Left colon (tissue), 2 donors: ENCODE measurements at regions not wholly inside any gene's neighbourhood (a gene's known extent, or its start where the extent isn't known, plus 50 kb on each side); places are given as distances from the start of the nearest gene placed in this dataset.
"Not testable (repeated sequence)": the region's sequence is repeated elsewhere in the genome, so short reads cannot be mapped to it uniquely, and the experiment has no call there.

Experiments
- ATAC-seq: fragments of 200-7000 bp; cut with Tn5 transposase; one replicate; pipeline ENCODE4 v1.9.1; 2020; ENCODE audit warnings: mild to moderate bottlenecking, moderate library complexity
- DNase-seq, 2 donors: peaks; one replicate each; pipeline ENCODE4 v3.0.0-alpha.2; 2020
- intact Hi-C, 2 donors: fragments of 100-400 bp; cut with DNase I in 1 of 2; cut with micrococcal nuclease in 1 of 2; formaldehyde crosslinking; loops; one replicate each; pipeline versions ENCODE4 v1.11.2 to v1.14.0; 2022; cut with DNase I, micrococcal nuclease
- donor health status: DM: no; HTN: no; CAD: no.
- donor health status: DM: yes; HTN: yes; CAD: no.

DNA sequence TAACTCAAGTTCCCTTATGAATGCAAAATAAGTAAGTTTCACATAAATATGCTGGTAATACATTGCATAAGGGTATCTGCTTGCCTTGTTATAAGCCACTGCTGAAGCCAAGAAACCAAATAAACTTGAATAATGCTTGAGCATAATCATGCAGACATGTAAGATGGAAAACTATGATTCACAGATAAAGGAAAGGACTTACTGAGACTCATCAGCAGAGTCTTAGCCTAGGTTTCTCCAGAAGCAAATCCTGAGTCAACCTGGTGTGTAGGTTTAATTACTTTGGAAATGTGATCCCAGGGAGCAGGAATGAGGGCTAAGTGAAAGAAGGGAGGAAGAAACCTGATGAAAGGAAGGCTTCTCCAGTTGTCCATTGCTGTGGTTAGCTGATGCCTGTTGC, 107.7 kb upstream of the BTG1 start:
- ATAC-seq (no peak), DNase-seq (no peak)
- intact Hi-C loops = no loop called here

DNA sequence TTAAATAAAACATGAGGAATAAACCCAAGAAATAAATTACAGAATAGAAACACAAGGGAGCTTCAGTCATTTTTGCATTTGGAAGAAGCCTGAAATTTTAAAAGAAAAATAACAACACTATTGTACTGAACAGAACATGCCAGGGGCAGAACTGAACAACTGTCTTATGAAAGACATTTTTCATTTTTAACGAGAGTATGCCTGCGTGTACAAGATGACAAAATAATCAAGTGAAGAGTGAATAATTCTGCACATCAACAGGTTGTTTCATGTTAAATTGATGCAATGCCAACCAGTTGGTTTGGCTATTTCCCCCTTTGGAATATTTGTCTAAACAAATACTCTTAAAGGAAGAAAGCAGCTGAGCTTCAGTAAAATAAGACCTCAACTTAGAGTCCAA, 103.3 kb upstream of the BTG1 start:
- intact Hi-C loops = loop anchor here in 1 of 2 donors (10.0 kb wide), 1 partner anchor 336 kb away; no protein-coding TSS in a partner anchor
- ATAC-seq (no peak), DNase-seq (no peak)

DNA sequence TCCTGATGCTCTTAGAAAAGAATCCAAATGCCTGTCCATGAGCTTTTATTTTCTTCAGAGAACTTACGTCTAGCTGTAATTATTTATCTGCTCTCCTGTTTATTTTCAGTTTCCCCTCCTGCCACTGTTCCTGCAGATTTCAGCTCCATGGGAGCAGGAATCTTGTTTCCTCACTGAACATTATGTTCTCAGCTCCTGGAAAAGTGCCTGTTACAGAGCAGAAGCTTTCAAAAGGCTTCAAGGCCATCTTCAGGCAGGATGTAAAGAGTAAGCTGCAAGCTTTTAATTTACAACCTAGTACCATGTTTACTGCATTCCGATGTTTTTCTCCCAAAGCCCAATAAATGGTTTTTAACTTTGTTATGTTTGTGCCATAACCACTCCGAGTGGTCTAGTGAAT, 98.4 kb upstream of the BTG1 start:
- intact Hi-C loops = loop anchor here in 1 of 2 donors (10.0 kb wide), 1 partner anchor 341 kb away; no protein-coding TSS in a partner anchor
- ATAC-seq (no peak), DNase-seq (peak in 1 of 2 donors; percentile 27)

DNA sequence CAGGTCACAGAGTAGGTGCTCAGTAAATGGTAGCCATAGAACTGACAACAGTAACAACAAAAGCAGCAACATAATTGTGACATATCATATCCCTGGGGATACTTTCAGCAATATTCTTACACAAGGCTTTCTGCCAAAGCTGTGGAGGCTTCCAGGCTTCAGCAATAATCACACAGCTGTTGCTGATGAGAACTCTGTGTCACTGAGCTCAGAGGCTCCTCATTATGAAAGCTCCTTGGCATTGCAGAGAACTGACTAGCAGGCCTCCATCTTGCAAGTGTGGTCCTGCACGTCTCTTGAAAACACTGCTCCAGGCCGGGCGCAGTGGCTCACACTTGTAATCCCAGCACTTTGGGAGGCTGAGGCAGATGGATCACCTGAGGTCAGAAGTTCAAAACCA, 97.3 kb upstream of the BTG1 start:
- intact Hi-C loops = loop anchor here in 1 of 2 donors (10.0 kb wide), 1 partner anchor 342 kb away; no protein-coding TSS in a partner anchor
- no peak for DNase-seq
- ATAC-seq = no peak

DNA sequence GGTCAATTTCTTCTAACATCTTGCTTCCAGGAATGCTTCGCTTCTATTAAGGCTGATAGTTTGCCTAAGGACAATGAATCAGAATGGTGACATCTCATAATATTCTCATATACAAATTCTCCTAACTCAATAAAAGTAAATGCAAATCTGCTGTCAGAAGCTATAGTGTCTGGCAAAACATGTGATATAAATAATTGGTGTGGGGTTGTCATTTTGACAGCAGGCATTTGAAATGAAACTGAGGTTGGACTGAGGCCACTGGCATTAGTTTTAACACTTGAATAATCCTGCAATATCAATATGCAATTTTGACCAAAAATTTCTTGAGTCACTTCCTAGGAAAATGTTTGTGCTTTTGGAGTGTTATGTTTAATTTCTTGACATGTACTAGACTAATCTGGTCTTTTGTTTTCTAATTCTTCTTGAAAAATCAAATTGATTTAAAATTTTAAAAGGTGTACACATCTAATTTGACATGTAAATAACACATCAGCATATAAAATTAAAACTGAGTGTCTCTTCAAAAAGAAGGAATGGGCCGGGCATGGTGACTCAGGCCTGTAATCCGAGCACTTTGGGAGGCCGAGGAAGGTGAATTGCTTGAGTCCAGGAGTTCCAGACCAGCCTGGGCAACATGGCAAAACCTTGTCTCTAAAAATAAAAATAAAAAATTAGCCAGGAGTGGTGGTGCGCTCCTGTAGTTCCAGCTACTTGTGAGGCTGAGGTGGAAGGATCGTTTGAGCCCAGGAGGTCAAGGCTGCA, 92.3 kb upstream of the BTG1 start:
- ATAC-seq (no peak), DNase-seq (no peak)
- intact Hi-C loops = no loop called here

DNA sequence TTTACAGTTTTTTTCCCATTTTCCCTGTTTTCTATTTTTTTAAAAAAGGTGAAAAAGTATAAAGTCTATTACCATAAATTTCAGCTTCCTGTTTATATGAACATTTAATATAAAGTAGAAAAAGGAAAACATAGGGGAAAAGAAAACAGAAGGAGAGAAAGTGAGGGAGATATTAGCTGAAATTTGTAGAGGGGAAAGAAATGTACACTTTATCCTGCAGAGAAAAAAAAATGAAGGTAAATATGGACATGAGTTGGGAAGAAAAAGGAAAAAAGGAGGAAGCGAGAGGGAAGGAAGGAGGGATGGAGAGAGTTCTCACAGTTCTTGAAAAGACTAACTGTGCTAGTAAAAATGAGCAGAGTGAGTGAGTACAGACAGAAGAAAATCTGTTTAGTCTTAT, 91.6 kb upstream of the BTG1 start:
- DNase-seq (no peak), ATAC-seq (no peak)
- intact Hi-C loops = no loop called here

DNA sequence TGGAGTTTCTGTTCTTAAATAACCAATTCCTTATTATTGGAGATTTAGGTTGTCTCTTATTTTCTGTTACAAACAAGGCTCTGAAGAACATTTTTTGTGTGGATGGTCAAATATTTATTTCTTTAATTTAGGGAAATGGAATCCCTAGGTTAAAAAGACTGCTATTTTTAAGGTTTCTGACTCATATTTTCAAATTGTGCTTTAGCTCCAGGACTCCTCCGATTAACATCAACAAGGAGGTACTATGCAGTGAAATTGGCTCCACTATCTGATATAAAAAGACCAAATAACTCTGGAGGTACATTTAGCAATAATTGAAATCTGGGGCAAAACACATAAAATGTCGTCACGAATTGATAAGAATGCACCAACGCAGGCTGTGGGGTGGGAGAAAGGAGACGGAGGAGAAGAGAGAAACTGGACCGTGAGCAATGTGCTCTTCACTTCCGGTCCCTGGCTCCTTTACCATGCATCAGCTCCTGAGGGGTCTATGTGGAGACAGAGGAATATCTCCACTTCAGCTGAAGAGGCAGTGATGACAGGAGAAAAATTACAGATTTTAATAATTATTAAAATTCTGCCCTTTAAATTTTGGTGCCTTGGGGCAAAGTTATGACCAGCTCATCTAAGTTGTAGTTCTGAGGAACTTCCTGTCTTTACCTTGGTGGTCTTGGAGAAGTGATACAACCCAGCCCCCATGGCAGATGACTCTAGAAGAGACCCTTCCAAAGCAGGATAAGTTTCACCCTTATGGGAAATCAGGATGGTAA, 90.2 kb upstream of the BTG1 start:
- intact Hi-C loops = no loop called here
- DNase-seq = no peak
- no peak for ATAC-seq

DNA sequence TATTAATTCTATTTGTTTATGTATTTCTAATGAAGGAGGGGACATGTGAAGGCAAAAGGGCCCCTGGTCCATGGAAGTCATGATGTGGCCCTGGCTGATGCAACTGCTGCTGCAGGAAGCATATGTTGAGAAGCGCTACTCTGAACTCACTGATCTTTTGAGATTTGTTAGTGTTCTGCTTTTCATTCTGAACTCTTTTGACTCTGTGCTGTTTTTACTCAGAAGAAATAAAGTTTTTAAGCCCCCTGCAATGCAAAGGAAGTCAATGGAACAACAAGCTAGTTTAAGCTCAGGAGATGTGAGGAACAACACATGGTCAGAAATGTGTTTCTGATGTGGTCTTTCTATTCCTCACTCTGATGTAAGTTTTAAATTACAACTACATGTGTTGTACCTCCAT, 88.9 kb upstream of the BTG1 start:
- ATAC-seq (no peak), DNase-seq (no peak)
- intact Hi-C loops = no loop called here

DNA sequence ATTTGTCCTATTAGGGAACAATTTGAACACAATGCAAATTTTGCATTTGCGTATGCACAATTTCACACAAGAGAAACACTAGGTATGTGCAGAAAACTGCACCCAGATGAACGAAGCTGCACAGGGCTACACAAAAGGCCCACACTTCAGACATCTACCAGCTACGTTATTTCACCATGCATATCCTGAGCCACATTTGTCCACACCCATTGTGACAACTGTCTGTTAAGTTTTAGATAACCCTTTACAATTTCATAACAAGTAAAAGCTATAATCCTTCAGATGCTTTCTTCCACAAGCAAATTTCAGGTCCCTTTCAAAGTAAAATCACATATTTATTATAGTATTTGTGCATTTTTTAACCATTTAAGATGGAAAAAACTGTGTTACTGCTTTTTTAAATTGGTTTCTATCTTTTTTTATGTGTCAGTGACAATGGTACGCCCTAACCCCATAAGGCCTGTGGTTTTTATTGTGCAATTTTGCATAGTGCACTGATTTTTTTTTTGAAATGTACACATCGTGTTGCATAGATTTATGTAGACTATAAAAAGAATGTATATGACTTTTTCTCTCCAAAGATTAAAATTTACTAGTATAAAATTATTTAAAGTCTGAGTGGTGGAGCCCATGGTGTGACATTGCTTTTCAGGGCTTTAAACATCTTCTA, 87.8 kb upstream of the BTG1 start:
- ATAC-seq (peak; percentile 37), DNase-seq (no peak)
- intact Hi-C loops = no loop called here

DNA sequence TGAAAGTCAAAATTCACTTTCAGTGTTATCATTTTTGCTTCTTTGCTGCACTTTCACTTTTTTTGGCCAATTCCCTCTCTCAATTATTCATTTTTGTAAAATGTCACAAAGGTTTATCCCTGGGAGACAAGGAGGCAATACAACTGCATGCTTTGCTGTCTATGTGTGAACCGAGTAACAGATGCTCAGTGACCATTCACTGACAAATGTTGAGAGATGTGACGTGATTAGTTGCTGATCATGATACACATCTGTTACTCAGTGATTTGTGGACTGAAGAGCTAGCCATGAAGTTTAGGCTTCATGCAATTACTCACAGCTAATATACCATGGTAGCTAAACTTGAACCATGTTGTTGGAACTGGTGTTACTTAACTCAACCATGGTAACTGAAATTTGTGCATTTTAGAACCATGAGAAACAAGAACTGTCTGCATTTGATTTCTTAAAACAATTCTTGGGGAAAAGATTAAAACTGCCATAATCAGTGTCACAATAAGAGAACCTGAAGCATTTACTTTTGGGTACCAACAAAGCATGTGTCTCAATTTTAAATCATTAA, 86.8 kb upstream of the BTG1 start:
- intact Hi-C loops, ATAC-seq, DNase-seq: not testable (repeated sequence)

DNA sequence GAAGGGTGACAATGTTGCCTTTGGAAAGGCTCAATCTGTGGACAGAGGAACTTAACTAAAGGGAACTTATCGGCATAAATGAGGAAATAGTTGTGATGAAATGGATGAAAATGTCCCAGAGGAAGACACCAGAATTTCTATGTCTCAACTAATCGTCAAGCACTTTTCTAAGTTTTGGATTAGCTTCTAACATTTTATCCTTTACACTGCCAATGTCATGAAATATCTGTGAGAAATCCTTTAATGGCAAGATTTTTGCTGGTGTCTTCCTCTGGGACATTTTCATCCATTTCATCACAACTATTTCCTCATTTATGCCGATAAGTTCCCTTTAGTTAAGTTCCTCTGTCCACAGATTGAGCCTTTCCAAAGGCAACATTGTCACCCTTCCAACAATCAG, 86.3 kb upstream of the BTG1 start:
- intact Hi-C loops = not testable (repeated sequence)

DNA sequence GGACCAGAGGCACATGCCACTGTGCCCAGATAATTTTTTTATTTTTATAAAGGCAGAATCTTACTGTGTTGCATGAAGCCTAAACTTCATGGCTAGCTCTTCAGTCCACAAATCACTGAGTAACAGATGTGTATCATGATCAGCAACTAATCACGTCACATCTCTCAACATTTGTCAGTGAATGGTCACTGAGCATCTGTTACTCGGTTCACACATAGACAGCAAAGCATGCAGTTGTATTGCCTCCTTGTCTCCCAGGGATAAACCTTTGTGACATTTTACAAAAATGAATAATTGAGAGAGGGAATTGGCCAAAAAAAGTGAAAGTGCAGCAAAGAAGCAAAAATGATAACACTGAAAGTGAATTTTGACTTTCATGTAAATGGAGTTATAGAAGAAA, 85.9 kb upstream of the BTG1 start:
- DNase-seq, intact Hi-C loops, ATAC-seq: not testable (repeated sequence)

More for the DNA sequence above, 86.3 kb upstream of the BTG1 start:
- not testable (repeated sequence) for ATAC-seq, DNase-seq

DNA sequence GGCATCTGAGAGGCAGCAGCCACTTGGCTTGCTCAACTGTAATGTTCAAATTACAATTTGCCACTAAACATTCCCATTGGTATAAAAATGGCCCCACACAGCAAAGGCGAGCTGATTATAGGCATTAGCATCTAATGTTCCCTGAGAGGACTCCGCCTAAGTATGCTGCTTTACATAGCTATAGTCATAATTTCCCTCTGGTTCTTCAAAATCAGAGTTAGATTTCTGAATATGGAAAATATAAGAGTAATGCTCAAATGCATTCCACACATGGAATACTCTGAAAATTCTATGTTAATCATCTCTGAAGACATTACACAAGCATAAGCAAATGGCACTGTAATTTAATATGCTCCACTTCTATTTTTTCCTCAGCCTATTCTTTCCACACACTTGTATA, 83.7 kb upstream of the BTG1 start:
- ATAC-seq (no peak), DNase-seq (no peak)
- intact Hi-C loops = no loop called here

DNA sequence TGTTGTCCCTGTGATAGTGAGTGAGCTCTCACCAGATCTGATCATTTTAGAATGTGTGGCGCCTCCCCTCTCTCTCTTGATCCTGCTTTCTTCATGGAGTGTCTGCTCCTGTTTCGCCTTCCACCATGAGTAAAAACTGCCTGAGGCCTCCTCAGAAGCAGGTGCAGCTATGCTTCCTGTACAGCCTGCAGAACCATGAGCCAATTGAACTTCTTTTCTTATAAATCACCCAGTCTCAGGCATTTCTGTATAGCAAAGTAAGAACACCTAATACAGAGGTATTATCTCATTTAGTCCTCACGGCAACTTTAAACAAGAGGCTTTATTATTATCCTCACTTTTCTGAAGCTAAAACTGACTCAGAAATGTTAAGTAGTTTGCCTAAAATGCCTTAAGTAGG, 81.3 kb upstream of the BTG1 start:
- intact Hi-C loops = no loop called here
- DNase-seq (no peak), ATAC-seq (no peak)

DNA sequence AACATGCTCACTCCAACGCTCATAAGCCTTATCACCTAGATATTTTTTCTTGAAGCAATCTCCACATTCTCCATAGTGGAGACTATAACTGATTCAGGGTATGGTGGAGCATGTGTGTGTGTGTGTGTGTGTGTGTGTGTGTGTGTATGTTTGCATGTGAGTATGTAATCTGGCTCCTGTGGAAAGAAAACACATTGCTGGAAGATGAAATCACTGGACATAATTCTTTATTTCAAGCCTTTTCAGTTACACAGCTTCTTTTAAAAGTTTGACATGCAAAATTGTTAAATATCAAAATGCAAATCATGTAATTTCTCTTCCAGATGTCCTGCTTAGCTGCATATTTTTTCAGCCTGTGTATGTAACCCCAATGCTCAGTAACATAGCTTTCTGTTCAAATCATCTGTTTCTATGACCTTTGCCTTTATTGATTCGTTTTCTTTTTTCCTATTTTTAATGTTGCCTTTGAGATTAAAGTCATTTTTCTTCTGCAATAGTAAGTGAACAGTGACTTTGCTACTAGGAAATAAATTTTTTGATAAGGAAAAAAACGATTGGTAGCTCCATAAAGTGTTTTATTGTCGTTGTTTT, 80.5 kb upstream of the BTG1 start:
- DNase-seq (no peak), ATAC-seq (no peak)
- intact Hi-C loops = no loop called here

DNA sequence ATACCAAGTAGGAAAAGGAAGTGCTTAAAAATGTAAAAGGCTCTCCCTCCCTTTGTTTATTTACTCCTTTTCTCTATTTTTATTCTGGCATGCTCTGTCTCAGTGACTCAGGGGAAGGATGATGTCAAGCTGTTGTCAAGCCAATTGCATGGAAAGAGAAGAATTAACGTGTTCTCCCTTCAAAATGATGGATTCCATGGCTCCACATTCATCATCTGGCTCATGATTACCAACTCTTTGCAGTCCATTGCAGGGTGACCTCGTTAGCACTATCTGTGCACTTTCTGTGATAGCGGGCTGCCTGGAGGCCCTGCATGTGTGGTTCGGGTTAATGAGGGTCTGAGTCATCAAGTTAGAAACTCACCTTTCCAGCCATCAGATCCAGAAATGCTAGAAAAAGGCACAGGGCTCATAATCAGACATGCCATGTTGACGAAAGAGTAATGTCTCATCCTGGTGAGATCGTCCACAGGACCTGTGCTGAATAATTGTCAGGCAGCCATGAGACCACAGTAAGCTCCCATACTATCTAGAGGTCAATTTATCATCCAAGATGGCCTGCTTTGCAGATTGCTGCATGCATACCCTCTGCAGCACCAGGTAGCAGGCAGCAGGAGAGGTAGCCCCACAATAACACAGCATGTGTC, 79.2 kb upstream of the BTG1 start:
- DNase-seq (no peak), ATAC-seq (no peak)
- intact Hi-C loops = no loop called here

DNA sequence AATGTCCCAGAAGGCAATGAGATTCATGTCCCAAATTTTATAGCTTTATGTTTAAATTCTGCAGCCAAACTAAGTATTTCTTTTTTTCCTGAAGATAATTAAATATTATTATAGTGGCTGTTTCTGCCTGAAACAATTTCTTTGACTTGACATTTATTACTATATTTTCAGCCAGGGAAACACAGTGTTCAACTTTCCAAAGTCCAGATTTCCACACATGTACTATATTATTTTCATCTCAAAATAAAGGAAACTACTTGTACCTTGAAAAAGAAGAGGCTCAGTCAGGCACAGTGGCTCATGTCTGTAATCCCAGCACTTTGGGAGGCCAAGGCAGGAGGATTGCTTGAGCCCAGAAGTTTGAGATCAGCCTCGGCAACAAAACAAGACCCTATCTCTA, 77.8 kb upstream of the BTG1 start:
- no peak for ATAC-seq
- intact Hi-C loops = no loop called here
- no peak for DNase-seq

DNA sequence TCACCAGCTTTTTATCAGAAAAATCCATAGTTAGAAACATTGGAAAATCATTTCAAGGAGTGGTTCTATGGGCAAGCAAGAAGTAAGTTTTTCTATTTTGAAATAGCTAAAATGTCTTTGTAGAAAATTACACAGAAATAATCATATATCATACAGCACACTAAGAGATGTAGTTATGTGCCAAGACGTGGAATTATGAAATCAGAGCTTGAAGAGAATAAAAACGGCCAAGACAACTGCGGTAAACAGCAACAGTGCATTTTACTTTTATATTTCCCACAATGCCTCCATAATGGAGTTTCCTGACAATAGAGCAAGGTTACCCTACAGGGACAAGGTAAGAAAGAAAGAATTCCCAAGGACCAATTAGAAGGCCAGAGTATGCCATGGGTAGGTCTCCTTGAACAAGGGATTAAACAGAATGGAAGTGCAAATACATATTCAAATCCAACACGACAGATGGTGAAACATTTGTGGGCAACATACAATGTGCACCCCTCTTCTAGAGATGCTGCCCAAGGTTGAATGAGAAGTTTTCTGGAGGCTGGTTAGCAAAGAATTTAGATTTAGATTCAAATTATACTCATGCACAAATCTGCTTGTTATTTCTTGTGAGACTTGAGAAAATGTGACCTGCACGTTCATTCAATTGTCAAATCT, 76.1 kb upstream of the BTG1 start:
- intact Hi-C loops = no loop called here
- DNase-seq (no peak), ATAC-seq (no peak)
